ENCODE measurements at regions not wholly inside any gene's neighbourhood (a gene's known extent, or its start where the extent isn't known, plus 50 kb on each side); places are given as distances from the start of the nearest gene placed in this dataset.

GRCh38 chr3:102741694-102742093 is 306.9 kb downstream of the ZPLD1 start:
- intact Hi-C loops (cut with DNase I), result no loop called here
- DNase-seq (ENCODE audit: extremely low spot score), result no peak
- Histone ChIP-seq H3K9me3 (no peaks in the 10 kb centered on the region), H3K4me3 (no peak overlapping the region), H3K27me3 (no peaks in the 10 kb centered on the region), H3K4me1 (no peaks in the 10 kb centered on the region), H3K36me3 (no peaks in the 10 kb centered on the region), H3K27ac (replicated peaks in 1 of 4) (no peak overlapping the region)
- TF ChIP-seq POLR2AphosphoS5 (IDR thresholded peaks at IDR 0.05), result no peak
- TF ChIP-seq EP300 (IDR thresholded peaks at IDR 0.05), result no peak
- no peak for TF ChIP-seq CTCF (IDR thresholded peaks at IDR 0.05)
- TF ChIP-seq POLR2A (IDR thresholded peaks at IDR 0.05; ENCODE audit: low read depth), result no peak
- 100% methylated on average over 3 of the region's 6 CpGs for WGBS

- no peak for TF ChIP-seq POLR2AphosphoS5 (IDR thresholded peaks at IDR 0.05)
- WGBS, result 71% methylated on average over 4 of the region's 4 CpGs
- no peaks in the 10 kb centered on the region for H3K36me3 ChIP-seq
- no peaks in the 10 kb centered on the region for H3K4me1 ChIP-seq
- DNase-seq (ENCODE audit: extremely low spot score), result no peak
- H3K27ac ChIP-seq (replicated peaks in 1 of 4), result no peak overlapping the region
- H3K27me3 ChIP-seq, result no peaks in the 10 kb centered on the region
- intact Hi-C loops (cut with DNase I), result no loop called here
- no peaks in the 10 kb centered on the region for H3K9me3 ChIP-seq
- H3K4me3 ChIP-seq, result no peak overlapping the region
Measured at GRCh38 chr3:102745881-102746280, 311.1 kb downstream of the ZPLD1 start.

- 75% methylated on average over 4 of the region's 4 CpGs for WGBS
- Histone ChIP-seq H3K4me1 (no peaks in the 10 kb centered on the region), H3K27me3 (no peaks in the 10 kb centered on the region), H3K27ac (replicated peaks in 1 of 4) (no peak overlapping the region), H3K36me3 (no peaks in the 10 kb centered on the region), H3K4me3 (no peak overlapping the region), H3K9me3 (no peaks in the 10 kb centered on the region)
- no peak for DNase-seq (ENCODE audit: extremely low spot score)
- TF ChIP-seq POLR2AphosphoS5 (IDR thresholded peaks at IDR 0.05) (no peak), POLR2A (IDR thresholded peaks at IDR 0.05; ENCODE audit: low read depth) (no peak), CTCF (IDR thresholded peaks at IDR 0.05) (no peak), EP300 (IDR thresholded peaks at IDR 0.05) (no peak)
- intact Hi-C loops (cut with DNase I), result no loop called here
Measured at GRCh38 chr3:102747611-102748010, 312.8 kb downstream of the ZPLD1 start.

- no peaks in the 10 kb centered on the region for H3K9me3 ChIP-seq
- DNase-seq (ENCODE audit: extremely low spot score), result no peak
- H3K4me3 ChIP-seq, result no peak overlapping the region
- H3K27me3 ChIP-seq, result no peaks in the 10 kb centered on the region
- TF ChIP-seq POLR2A (IDR thresholded peaks at IDR 0.05; ENCODE audit: low read depth), result no peak
- TF ChIP-seq EP300 (IDR thresholded peaks at IDR 0.05), result no peak
- TF ChIP-seq CTCF (IDR thresholded peaks at IDR 0.05), result no peak
- TF ChIP-seq POLR2AphosphoS5 (IDR thresholded peaks at IDR 0.05), result no peak
- H3K27ac ChIP-seq (replicated peaks in 1 of 4), result no peak overlapping the region
- intact Hi-C loops (cut with DNase I), result no loop called here
- no peaks in the 10 kb centered on the region for H3K4me1 ChIP-seq
- no peaks in the 10 kb centered on the region for H3K36me3 ChIP-seq
Measured at GRCh38 chr3:102748646-102749045, 313.8 kb downstream of the ZPLD1 start.

GRCh38 chr3:102750322-102750721 is 315.5 kb downstream of the ZPLD1 start:
- Histone ChIP-seq H3K9me3 (no peaks in the 10 kb centered on the region), H3K27me3 (no peaks in the 10 kb centered on the region), H3K36me3 (no peaks in the 10 kb centered on the region), H3K4me1 (no peaks in the 10 kb centered on the region), H3K27ac (replicated peaks in 1 of 4) (no peak overlapping the region), H3K4me3 (no peak overlapping the region)
- 93% methylated on average over 2 of the region's 2 CpGs for WGBS
- DNase-seq (ENCODE audit: extremely low spot score), result no peak
- intact Hi-C loops (cut with DNase I), result no loop called here
- TF ChIP-seq POLR2AphosphoS5 (IDR thresholded peaks at IDR 0.05) (no peak), CTCF (IDR thresholded peaks at IDR 0.05) (no peak), EP300 (IDR thresholded peaks at IDR 0.05) (no peak), POLR2A (IDR thresholded peaks at IDR 0.05; ENCODE audit: low read depth) (no peak)
